HG02885 (cell line): ENCODE measurements at regions not wholly inside any gene's neighbourhood (a gene's known extent, or its start where the extent isn't known, plus 50 kb on each side); places are given as distances from the start of the nearest gene placed in this dataset.
"Not testable (repeated sequence)": the region's sequence is repeated elsewhere in the genome, so short reads cannot be mapped to it uniquely, and the experiment has no call there.

Experiments
- ATAC-seq: cut with Tn5 transposase; IDR thresholded peaks from one replicate; pipeline ENCODE4 v1.9.1; 2021; ENCODE audit warnings: mild to moderate bottlenecking; ENCODE audit not compliant: unreplicated experiment, poor library complexity

DNA sequence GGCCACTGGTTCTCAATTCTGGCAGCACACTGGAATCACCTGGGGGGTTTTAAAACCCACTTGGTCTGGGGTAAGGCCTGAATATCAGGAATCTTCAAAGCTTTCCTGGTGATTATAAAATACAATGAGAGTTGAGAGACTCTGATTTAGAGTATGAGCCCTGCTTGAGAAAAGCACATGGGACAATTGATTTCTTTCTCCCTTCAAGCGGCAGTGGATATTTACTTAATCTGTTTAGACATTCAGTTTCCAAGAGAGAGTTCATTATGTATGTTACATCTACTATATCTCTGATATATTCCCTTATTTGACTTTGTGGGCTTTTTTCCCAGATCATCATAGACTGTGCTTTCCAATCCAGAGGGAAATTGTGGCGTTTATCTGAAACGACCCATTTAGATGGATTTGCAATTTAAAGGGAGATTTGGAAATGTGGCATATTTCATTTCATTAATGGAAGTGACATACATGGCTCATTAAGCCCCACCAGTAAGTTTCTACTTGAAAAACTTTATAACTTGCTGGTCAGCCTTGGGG lies 171.2 kb upstream of the PFN2 start:
- no peak for ATAC-seq

GRCh38 chr3:150140614-150141321 lies 170.1 kb upstream of the PFN2 start:
- ATAC-seq = no peak

DNA sequence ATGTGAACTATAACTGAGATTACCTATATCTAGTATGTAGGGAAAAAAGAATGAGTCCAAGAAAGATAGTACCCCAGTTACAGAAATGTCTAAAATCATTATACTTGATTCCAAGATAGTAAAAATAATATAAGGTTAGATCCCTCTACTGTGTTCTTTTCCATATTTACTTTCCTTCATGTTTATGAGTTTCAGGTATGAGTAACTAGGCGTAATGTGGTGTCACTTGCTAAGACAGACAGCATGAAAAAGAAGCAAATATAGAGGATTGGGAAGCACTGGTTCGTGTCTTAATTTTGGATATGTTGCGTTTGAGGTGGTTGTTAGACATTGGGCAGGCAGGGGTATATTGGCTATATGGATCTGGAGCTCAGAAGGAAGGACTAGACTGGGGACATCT lies 168.1 kb upstream of the PFN2 start:
- no peak for ATAC-seq

- no peak for ATAC-seq
Observed at GRCh38 chr3:150136242-150136641, 165.5 kb upstream of the PFN2 start.

GRCh38 chr3:150135287-150135721 lies 164.6 kb upstream of the PFN2 start:
- ATAC-seq = no peak

DNA sequence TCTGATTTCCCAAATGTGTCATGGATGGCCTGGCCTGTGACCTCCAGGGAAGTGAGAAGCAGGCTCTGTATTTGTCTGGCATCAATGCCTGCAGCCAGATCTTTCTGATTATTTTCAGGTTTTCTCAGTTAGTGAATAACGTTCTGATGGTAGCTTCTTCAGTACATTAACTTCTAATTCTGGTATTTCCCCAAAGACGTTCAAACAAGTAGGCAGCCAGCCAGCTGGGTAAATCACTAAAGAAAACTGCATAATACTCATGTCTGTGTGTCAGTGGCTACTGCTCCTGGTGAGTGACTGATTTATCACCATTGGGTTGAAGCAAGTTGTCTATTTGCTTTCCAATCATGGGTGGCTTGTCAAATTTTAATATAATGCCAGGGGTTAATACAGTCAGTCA lies 162.6 kb upstream of the PFN2 start:
- no peak for ATAC-seq

- peak; percentile 68 for ATAC-seq
Observed at GRCh38 chr3:150132101-150132749, 161.5 kb upstream of the PFN2 start.

- no peak for ATAC-seq
Observed at GRCh38 chr3:150131663-150132062, 161.0 kb upstream of the PFN2 start.

DNA sequence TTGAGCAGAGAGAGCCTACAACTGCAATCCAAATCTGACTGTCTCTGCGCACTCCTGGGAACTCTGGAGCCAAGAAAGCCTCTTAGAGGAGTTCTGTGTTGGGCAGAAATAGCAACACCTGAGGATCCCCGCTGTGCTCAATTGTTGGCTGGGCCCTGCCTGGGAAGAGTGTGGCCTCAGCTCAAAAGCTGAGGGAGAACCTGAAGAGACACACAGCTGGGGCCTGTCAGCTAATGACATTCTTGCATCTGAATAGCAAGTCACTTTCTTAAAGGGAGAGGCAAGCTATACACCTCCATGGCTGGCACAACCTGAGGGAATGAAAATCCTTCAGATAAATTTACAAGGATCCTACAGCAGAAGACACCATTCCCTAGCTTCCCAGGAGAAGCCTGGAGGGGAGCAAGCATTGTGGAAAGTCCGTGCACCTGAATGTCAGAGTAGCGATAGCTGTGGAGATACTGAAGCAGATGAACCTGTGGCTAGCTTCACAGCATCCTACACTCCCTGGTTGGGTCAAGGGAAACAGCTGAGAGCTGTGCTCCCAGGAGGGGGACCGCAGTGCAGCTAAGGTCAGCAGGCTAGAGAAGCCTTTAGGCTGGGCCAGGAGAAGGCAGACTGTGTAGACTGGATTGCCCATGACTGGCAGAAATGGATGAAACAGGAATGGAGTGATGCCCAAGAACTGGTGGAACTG lies 159.9 kb upstream of the PFN2 start:
- ATAC-seq = no peak

DNA sequence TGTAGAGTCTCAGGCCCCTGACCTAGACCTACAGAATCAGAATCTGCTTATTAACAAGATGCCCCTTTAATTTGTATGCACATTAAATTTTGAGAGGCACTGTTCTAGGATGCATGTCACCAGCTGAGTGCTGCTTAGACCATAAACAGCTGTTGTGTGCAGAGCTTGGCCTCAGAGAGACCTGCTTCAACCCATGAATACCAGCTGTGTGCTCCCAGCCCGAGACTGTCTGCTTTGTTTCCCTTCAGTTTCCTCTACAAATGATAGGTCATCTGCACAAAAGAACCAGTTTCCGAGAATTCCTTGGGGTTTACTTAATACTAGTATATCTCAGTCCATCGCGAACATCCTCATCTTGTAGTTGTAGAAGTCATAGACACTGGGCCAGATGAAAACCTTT lies 158.5 kb upstream of the PFN2 start:
- ATAC-seq = no peak

- ATAC-seq = no peak
Observed at GRCh38 chr3:150128126-150128525, 157.4 kb upstream of the PFN2 start.

DNA sequence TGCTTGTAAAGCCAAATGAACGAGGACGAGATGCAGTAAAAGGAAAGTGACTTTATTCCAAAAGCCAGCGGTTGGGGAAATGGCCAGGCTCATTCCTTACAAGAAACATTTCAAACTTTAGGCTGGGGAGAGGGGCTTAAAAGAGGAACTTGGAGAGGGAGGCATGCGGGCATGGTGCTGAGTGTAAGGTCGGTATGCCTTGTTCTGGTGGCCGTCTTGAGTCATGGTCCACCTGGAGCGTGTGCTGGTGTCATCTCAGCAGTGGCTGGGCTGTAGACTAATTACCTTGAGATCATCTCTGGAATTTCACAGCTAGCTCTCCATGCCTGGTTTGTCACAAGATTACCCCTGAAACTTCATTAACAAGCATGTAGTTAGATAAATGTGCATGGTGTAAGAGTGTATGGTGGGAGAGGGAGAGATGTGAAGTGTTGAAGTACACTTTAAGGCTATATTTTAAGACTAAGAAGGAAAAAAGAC lies 156.4 kb upstream of the PFN2 start:
- ATAC-seq = no peak

DNA sequence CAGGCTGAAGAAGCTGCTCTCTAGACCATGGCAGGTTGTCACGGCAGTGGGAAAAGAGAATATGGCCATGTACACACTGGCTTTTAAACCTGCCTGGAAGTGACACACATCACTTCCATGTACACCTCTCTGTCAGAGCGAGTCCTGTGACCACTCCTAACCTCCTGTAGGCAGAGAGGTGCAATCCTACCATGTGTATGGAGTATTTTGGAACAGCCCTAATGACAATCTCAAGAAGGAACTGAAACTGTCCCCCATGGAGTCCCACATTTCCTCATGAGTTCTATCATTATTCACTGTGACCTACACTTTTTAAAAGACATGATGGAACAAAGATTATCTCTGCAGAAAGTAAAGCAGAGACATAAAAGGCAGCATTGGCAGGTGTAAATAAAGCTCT lies 153.4 kb upstream of the PFN2 start:
- no peak for ATAC-seq

- ATAC-seq = not testable (repeated sequence)
Observed at GRCh38 chr3:150123249-150123648, 152.6 kb upstream of the PFN2 start.

GRCh38 chr3:150118219-150118618 lies 147.5 kb upstream of the PFN2 start:
- ATAC-seq = no peak

DNA sequence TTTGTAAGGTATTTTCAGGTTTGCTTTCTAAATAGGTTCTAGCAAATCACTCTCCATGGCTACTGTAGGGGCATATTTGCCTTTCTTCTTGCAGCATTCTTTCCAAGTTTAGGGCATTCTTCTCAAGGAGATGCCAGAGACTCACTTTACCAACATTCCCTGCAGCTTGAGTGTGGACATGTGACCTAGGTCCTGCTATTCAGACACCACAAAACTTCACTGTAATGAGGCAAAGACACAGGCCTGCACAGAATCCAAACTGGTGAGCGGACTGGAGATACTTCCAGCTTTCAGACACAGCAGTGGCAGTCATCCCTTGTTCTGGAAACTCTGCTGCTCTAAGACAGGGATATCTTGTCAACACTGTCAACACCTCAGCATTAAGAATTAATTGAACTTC lies 146.4 kb upstream of the PFN2 start:
- no peak for ATAC-seq

GRCh38 chr3:150116196-150116595 lies 145.5 kb upstream of the PFN2 start:
- no peak for ATAC-seq

- ATAC-seq = peak; percentile 97
Observed at GRCh38 chr3:150114873-150115540, 144.3 kb upstream of the PFN2 start.

DNA sequence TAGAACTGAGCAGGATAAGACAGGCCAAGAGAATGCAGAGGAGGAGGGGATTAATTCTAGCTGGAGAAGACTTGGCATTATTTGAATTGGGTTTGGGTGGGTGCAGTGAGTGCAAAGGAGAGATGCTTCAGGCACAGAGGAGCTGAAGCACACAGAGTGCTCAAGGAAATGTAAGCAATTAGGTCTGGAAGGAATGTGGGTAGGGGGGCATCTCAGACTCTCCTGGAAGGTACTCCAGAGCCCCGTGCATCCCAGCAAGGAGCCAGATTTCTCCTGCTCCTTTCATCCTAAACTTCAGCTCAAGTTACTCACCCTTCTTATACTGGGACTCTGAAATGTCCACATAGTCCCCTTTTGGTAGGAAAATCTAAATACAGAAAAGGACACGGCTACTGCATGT lies 143.6 kb upstream of the PFN2 start:
- ATAC-seq = no peak

- no peak for ATAC-seq
Observed at GRCh38 chr3:150110097-150110496, 139.4 kb upstream of the PFN2 start.
